DMS 273 treated with DMSO at 0.1 percent for 48 hours (cell line): ENCODE measurements at regions not wholly inside any gene's neighbourhood (a gene's known extent, or its start where the extent isn't known, plus 50 kb on each side); places are given as distances from the start of the nearest gene placed in this dataset.

Source experiments
- DNase-seq: peaks from one replicate; lab custom pipeline; 2025; lab: John Stamatoyannopoulos, UW

DNA sequence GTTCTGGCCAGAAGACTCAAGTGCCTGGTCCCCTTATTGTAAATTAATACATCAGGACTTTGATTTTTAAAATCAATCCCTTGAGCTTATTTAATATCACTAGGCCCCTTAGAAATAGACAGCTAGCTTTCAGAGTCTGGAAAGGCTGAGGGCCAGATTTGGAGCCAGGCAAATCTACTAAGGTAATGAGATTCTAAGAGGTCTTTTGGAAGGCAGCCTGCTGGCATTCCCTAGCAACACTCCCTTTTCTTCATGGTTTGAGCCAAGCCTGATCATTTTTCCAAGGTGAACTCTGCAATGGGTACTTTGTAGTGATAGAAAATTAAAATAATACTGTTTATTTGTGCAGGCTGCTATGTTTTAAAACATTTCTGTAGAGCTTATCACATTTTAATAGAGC lies 378.5 kb downstream of the FAT4 start:
- DNase-seq = no peak

DNA sequence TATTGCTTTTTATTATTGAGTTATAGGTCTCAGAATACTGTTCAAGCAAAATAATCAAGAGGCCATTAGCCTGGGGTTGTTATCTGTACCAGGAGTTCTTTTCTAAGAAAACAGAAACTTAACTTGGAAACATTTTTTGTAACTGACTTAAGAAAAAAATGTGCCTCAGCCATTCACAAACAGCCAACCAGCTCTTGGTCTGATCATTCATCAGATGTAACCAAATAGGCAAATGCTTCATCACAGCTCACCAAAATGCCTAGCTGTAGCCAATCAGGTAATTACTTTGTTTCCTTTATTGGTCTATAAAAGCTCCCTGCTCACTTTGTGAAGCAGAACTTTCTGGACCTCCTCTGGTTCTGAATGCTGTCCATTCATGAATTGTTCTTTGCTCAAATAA lies 387.7 kb downstream of the FAT4 start:
- DNase-seq = no peak

DNA sequence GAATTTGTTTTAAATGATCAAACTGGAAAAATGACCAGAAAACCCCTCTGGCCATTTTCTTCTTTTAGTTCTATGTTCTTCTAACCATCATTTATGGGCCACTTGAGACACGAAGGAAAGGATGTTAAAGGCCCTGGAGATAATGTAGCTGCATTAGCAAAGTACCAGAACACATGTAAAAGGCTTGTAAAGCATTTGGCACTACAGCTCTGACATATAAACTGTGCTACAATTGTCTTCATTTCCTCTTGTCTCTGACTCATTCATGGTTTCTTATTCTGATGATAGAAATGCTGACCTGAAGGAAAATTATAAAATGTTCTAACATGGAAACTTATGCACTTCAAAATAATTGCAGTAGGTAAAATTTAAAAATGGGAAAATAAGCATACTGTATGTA lies 388.7 kb downstream of the FAT4 start:
- DNase-seq = no peak

DNA sequence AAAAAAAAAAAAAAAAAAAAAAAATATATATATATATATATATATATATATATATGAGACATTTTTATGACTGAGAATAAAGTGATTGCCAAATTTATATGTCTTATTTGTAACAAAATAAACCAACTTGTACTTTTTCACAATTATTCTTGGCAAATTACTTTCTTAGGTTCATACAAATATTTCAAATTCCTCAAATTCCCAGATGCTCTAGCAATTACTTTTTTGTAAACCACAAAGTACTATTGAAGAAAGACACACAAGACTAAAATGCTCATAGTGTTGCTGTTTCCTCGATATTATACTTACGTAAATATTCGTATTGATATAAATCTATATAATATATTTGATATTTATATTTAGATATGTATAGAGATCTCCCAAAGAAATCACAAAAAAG lies 390.0 kb downstream of the FAT4 start:
- DNase-seq = no peak

- no peak for DNase-seq
These were observed 390.9 kb downstream of the FAT4 start for GRCh38 chr4:125705681-125706080.

- DNase-seq = no peak
These were observed 392.6 kb downstream of the FAT4 start for GRCh38 chr4:125707397-125707796.

- no peak for DNase-seq
These were observed 396.0 kb downstream of the FAT4 start for GRCh38 chr4:125710766-125711165.

GRCh38 chr4:125714049-125714448 lies 399.3 kb downstream of the FAT4 start:
- DNase-seq = no peak

DNA sequence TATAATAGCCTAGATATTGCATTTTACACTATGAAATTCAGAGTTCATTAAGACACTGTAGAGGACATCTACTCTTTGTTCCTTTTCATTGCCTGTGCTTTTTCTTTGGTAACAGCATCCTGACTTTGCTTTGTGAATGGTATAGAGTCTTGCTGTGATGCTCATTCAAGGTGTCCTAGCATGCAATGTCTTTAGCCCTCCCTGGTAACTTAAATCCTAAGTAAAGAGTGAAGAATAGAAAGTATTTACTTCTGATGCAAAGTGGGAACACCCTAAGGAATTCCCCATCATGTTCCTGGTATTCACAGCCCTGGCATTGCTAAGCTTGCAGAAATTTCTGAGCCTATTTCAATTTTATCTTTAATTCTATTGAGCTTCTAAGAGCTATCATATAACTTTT lies 400.1 kb downstream of the FAT4 start:
- DNase-seq = no peak

GRCh38 chr4:125719987-125720386 lies 405.2 kb downstream of the FAT4 start:
- DNase-seq = no peak

DNA sequence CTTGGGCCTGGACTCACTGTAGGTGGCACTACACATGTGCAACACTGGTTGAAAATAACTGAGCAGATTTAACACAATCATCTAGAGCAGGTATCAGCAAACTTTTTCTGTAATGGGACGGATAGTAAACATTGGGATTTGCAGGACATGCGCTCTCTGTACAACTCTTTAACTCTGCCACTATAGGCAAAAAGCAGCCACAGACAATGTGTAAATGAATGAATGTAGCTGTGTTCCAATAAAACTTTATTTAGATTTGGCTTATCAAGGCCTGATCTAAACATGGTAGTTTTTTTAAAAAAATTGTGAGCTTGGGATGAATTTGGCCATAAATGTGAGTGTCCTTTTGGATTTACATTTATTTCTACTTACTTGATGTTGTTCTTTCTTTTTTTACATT lies 407.3 kb downstream of the FAT4 start:
- no peak for DNase-seq

DNA sequence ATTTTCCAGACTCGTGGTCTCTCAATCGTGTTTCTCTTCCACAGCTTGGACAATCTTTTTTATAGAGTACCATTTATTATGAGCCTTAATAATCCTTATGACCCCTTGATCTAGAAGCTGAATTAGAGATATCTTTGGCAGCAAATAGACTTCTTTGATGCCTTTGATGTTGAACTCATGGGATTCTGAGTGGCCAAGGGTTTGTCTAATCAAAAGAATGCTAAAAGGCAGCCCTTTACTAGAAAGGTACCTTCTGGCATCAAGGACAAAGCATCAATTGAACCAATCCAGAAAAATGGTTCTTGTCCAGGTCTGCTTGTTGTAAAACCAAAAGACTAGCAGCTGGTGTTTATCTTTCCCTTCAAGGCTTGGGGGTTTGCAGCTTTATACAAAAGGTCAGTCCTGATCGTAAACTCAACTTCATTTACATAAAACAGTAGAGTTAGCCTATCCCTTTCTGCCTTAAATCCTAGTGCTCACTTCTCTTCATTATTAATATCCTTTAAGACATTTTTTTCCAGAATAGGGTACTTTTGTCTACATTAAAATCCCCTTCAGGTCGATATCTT lies 411.3 kb downstream of the FAT4 start:
- peak; percentile 8 for DNase-seq

DNA sequence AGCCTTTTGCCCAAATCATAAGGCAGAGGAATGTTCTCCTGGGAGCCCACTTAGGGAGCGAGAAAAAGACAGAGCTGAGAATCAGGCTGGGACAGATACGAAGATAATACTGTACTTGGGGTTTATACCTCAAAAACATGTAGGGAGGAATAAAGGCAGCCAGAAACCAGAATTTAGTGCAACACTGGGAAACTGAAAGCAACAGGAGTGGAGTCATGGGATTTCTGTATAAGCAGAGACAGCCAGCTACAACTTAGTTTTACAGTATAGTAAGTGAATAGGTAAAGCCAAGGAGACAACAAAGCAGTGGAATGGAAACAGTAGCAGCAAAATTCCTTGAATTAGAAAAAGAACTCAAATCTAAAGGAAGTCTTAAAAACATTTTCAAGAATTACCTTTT lies 413.2 kb downstream of the FAT4 start:
- DNase-seq = no peak

GRCh38 chr4:125728568-125728967 lies 413.8 kb downstream of the FAT4 start:
- no peak for DNase-seq

DNA sequence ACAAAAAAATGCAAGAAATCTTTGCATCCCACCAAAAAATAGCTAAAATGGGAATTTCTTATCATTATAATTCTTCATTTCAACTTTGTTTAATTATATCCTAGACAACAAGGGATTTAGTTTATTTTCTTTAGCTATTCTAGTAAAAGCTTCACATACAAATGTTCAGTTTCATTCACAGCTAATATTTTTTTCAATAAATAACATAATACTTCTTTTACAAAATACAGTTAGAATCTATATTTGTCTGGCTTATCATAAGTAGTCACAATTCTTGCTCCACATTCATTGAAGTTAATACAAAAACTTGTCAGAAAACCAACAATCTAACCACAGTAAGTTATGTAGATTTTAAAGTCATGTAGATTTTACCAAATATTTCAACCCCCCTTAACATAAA lies 414.4 kb downstream of the FAT4 start:
- DNase-seq = no peak

GRCh38 chr4:125732632-125733031 lies 417.9 kb downstream of the FAT4 start:
- DNase-seq = no peak

DNA sequence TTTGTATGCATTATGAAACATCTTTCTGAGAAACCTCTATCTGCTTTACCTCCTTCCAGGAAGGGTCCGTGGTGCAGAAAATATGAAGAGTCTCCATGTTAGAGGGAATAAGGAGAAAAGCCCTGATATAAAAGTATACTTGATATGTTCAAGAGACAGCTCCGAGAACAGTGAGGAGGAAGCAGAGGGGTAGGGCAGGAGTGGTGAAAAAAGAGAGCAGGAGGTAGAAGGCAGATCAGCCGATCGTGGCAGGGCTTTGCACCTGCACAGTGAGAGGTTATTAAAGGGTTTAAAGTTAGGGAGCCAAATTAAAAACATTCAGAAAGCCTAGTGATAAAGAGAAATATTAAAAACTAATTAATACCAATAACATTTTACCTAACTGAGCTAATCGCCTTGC lies 419.7 kb downstream of the FAT4 start:
- DNase-seq = no peak

DNA sequence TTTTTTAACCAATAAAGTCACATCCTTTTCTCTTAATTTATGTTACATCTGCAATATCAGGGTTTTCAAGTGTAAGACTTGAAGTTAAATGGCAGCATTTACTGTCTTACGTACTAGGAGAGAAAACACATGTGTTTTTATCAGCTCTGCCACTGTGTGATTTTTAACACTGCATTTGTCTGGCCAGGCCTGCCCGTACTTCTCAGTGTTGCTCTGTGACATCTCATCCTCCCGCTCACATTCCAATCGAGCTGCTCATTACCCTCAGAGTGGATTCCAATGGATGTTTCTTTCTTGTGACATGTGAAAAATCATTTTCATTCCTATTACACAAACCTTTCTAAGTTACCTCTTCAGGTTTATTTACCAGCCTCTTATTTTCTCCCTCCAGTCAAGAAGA lies 420.3 kb downstream of the FAT4 start:
- no peak for DNase-seq

DNA sequence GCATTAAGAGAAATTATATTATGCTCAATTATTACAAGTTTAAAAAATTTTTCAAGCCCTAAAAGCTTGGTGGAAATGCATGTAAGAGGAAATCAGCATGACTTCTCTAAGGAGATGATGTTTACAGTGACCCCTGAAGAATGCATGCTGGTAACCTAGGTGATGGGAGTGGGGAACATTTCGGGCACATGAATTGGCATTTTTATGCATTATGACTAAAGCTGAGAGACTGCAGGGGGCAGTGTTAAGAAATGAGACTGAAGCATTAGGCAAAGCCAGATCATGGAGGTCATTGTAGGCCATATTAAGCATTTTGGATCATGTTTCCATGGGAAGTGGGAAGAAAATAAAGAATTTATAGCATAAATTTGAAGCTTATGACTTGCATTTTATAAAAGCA lies 421.3 kb downstream of the FAT4 start:
- no peak for DNase-seq

DNA sequence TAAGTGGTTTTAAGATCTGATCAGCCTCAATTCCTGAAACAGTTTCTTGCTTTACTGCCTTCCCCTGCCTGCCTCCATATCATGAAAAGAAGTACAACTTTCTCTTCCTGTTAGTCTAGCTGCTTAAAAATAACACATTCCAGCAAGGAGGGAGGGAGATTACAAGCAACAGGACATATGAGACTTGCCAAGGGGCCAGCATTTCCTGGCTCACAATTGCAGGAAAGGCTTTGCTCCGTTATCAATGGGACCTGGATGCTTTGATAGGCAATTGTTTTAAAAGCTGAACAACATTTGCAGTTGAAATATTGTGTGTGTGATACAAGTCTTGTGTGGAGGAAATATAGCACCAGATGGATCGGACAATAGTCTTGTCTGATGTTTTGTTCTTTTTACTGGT lies 425.0 kb downstream of the FAT4 start:
- DNase-seq = no peak

DNA sequence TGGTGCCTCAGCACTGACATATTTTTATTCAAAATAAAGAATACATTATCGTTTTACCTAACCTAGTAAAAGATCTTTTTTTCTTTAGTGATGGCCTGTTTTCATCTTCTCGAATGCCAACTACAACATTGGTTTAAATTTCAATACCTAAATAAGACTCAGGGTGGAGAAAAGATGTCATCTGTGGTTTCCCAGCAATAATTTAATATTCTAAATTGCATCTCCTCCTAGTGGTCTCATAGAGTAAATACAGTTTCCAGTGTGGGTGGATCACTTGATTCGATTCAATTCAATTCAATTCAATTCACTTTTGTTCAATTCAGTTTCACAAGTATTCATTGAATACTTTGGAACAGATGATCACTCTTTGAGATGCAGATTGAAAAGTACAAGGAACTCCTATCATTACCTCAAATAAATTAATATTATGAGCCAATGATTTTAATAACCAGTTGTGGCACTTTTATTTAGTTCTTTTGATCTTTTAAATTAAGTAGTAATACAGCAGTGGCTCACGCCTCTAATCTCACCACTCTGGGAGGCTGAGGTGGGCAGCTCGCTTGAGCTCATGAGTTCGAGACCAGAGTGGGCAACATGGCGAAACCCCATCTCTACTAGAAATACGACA lies 427.2 kb downstream of the FAT4 start:
- DNase-seq = no peak

GRCh38 chr4:125744891-125745364 lies 430.2 kb downstream of the FAT4 start:
- DNase-seq = no peak

DNA sequence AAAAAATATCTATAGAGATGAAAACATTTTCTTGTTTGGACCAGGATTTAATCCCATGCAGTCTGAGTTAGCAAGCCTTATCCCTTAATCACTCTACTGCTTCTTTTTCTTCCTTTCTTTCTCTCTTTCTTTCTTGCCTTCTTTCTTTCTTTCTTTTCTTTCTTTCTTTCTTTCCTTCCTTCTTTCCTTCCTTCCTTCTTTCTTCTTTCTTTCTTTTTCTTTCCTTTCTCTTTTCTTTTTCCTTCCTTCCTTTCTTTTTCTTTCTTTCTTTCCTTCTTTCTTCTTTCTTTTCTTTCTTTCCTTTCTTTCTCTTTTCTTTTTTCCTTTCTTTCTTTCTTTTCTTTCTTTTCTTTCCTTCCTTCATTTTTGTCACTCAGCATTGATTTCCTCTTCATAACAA lies 434.6 kb downstream of the FAT4 start:
- no peak for DNase-seq

DNA sequence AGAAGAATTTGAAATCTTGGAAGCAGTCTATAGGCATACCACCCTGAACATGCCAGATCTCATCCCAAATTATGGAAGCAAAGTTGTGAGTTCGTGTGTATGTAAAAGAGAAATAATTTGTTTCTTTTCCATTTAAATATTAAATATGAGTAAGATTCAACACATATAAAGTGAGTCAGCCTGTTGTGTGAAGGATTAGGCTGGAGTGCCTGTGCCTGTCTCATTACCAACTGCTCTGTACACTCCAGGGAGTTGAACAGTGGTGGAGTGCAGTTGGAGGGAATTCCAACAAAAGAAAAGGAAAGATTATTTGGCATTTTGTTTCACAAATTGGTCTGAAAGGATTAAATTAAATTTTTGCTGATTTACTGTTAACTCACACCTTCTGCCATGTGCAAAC lies 435.6 kb downstream of the FAT4 start:
- no peak for DNase-seq
